OCI-LY7 (cell line): ENCODE measurements at regions not wholly inside any gene's neighbourhood (a gene's known extent, or its start where the extent isn't known, plus 50 kb on each side); places are given as distances from the start of the nearest gene placed in this dataset.

Experiments
- BruUV-seq: library from RNA; stranded (reverse); fragments of 400-500 nt; replicated peaks from 2 replicates; lab custom pipeline; 2021; lab: Mats Ljungman, UMichigan
- CTCF ChIA-PET: fragments of 300-600 bp; sonication (Branson Sonifier 250); formaldehyde crosslinking; loops from one replicate; lab custom pipeline; 2022; ENCODE audit warnings: antibody characterized with exemption; ENCODE audit not compliant: unreplicated experiment; lab: Charles Lee
- POLR2A ChIA-PET: fragments of 300-600 bp; sonication (Branson Sonifier 250); formaldehyde crosslinking; loops from one replicate; lab custom pipeline; 2022; ENCODE audit warnings: antibody characterized with exemption; lab: Charles Lee
- DNase-seq: peaks from one replicate; pipeline ENCODE4 v3.0.0-alpha.2; 2015; ENCODE audit warnings: low spot score
- H2AFZ ChIP-seq: fragments of 200-600 bp; sonication (generic), shearing (Covaris generic); 2 replicates; pipeline ENCODE4 v1.6.1; 2014; ENCODE audit warnings: mild to moderate bottlenecking, antibody characterized with exemption, low read length, moderate library complexity
- H3K27ac ChIP-seq: fragments of 200-600 bp; sonication (generic); 2 replicates; pipeline ENCODE4 v1.5.1; 2014; ENCODE audit warnings: mixed run types, low read depth, mild to moderate bottlenecking, moderate library complexity, low read length, inconsistent platforms; ENCODE audit not compliant: poor library complexity, severe bottlenecking
- H3K36me3 ChIP-seq: fragments of 200-600 bp; sonication (generic); 2 replicates; pipeline ENCODE4 v1.6.1; 2014; ENCODE audit warnings: mild to moderate bottlenecking, antibody characterized with exemption, low read length, moderate library complexity, mixed read lengths; ENCODE audit not compliant: insufficient read depth
- H3K4me1 ChIP-seq: fragments of 200-600 bp; sonication (generic); 2 replicates; pipeline ENCODE4 v1.5.1; 2014; ENCODE audit warnings: mild to moderate bottlenecking, low read length; ENCODE audit not compliant: insufficient read depth, poor library complexity, severe bottlenecking
- H3K4me2 ChIP-seq: fragments of 200-600 bp; sonication (generic); 2 replicates; pipeline ENCODE4 v1.6.1; 2014; ENCODE audit warnings: mild to moderate bottlenecking, low read length
- H3K4me3 ChIP-seq: fragments of 200-600 bp; sonication (generic); 2 replicates; pipeline ENCODE4 v1.5.1; 2014; ENCODE audit warnings: mild to moderate bottlenecking, low read depth, low read length; ENCODE audit not compliant: poor library complexity, severe bottlenecking
- H3K79me2 ChIP-seq: fragments of 200-600 bp; sonication (generic); 2 replicates; pipeline ENCODE4 v1.6.1; 2016; ENCODE audit warnings: low read depth, mild to moderate bottlenecking, low read length, moderate library complexity, mixed read lengths; ENCODE audit not compliant: insufficient read depth
- H3K9me2 ChIP-seq: fragments of 200-600 bp; sonication (generic); 2 replicates; pipeline ENCODE4 v1.6.1; 2016; ENCODE audit warnings: mild to moderate bottlenecking, low read length, mixed read lengths; ENCODE audit not compliant: insufficient read depth
- H3K9me3 ChIP-seq: fragments of 200-600 bp; sonication (generic); 2 replicates; pipeline ENCODE4 v1.6.1; 2014; ENCODE audit warnings: mild to moderate bottlenecking, mixed run types, low read length, mixed read lengths
- H4K20me1 ChIP-seq: fragments of 200-600 bp; sonication (generic); 2 replicates; pipeline ENCODE4 v1.6.1; 2014; ENCODE audit warnings: mild to moderate bottlenecking, antibody characterized with exemption, low read length, moderate library complexity, mixed read lengths; ENCODE audit not compliant: insufficient read depth
- EZH2phosphoT487 ChIP-seq: fragments of 200-600 bp; sonication (generic); IDR thresholded peaks from 2 replicates; pipeline ENCODE4 v1.6.1; 2018; ENCODE audit warnings: low read depth, borderline replicate concordance, mild to moderate bottlenecking, mixed run types, antibody characterized with exemption, low read length, moderate library complexity, mixed read lengths
- intact Hi-C: fragments of 100-400 bp; cut with micrococcal nuclease; formaldehyde crosslinking; loops from one replicate; pipeline ENCODE4 v1.10.0; 2022; ENCODE audit not compliant: unreplicated experiment
- TF ChIP-seq, protein P1 (sequence below): fragments of 200-600 bp; sonication (generic); conservative IDR thresholded peaks from 2 replicates; pipeline ENCODE4 v1.5.1; 2014; ENCODE audit warnings: mild to moderate bottlenecking, antibody characterized with exemption, low read length, moderate library complexity, mixed read lengths

DNA sequence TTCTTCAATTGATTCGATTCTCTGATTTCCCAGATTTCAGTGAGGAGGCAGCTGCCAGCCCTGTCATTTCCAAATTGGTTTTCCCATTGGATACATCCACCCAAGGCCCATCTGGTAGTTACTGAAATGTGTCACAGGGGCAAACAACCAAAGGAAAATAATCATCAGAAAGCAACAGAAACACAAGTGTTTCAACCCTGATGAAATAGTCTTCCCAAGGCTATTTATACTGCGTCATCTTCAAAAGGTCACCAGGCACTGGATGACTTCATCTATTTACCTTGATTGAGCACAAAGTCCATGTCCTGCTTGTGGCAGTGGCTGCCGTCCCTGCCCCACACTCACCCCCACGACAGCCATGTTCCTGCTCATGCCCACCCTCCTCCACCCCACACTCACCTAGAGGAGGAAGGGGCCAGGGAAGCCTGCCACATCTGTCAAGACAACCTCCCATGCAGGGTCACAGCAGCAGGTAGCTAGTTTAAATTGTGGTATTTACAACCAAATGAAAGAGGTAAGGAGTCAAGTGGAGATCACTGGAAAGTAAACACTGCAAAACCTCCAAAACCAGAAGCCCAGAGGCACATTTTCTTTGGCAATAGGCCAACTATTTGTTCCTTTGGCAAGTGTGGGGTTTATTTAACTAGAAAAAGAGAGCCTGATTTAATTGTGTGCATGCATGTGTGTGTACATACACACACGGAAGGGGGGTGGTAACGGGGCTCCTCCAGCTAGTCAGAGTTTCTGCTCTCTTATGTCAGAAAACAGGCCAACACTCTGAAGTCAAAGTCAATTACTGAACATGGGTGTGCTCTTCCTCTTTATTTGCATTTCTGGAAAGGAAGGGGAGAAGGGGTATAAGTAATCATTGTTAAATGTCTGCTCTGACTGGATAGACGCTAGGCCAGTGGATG lies 49.5 kb upstream of the RAB4A start:
- TF ChIP-seq, protein P1, sequence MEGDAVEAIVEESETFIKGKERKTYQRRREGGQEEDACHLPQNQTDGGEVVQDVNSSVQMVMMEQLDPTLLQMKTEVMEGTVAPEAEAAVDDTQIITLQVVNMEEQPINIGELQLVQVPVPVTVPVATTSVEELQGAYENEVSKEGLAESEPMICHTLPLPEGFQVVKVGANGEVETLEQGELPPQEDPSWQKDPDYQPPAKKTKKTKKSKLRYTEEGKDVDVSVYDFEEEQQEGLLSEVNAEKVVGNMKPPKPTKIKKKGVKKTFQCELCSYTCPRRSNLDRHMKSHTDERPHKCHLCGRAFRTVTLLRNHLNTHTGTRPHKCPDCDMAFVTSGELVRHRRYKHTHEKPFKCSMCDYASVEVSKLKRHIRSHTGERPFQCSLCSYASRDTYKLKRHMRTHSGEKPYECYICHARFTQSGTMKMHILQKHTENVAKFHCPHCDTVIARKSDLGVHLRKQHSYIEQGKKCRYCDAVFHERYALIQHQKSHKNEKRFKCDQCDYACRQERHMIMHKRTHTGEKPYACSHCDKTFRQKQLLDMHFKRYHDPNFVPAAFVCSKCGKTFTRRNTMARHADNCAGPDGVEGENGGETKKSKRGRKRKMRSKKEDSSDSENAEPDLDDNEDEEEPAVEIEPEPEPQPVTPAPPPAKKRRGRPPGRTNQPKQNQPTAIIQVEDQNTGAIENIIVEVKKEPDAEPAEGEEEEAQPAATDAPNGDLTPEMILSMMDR: no peak
- TF ChIP-seq EZH2phosphoT487: no peak
- Histone ChIP-seq H3K9me2 (no peaks in the 10 kb centered on the region), H3K9me3 (no peaks in the 10 kb centered on the region), H3K4me3 (no peak overlapping the region), H3K4me2 (no peak overlapping the region), H3K79me2 (no peaks in the 10 kb centered on the region), H3K27ac (no peak overlapping the region), H3K4me1 (no peaks in the 10 kb centered on the region), H2AFZ (no peak overlapping the region), H4K20me1 (no peaks in the 10 kb centered on the region), H3K36me3 (no peaks in the 10 kb centered on the region)
- ChIA-PET CTCF (no interaction called here), POLR2A (interaction anchor here (0.6 kb wide), 1 partner anchor 1495 kb away, joined by 7 read pairs; no protein-coding TSS in a partner anchor)
- BruUV-seq: no TSS peak
- no peak for DNase-seq
- intact Hi-C loops: loop anchor here (10.0 kb wide), 1 partner anchor 527 kb away; no protein-coding TSS in a partner anchor
